HG03558 (cell line): ENCODE measurements at regions not wholly inside any gene's neighbourhood (a gene's known extent, or its start where the extent isn't known, plus 50 kb on each side); places are given as distances from the start of the nearest gene placed in this dataset.

ENCODE experiments used
- ATAC-seq: cut with Tn5 transposase; IDR thresholded peaks from one replicate; pipeline ENCODE4 v1.9.1; 2021; ENCODE audit warnings: moderate number of reproducible peaks; ENCODE audit not compliant: unreplicated experiment; ENCODE audit errors: extremely low read depth

DNA sequence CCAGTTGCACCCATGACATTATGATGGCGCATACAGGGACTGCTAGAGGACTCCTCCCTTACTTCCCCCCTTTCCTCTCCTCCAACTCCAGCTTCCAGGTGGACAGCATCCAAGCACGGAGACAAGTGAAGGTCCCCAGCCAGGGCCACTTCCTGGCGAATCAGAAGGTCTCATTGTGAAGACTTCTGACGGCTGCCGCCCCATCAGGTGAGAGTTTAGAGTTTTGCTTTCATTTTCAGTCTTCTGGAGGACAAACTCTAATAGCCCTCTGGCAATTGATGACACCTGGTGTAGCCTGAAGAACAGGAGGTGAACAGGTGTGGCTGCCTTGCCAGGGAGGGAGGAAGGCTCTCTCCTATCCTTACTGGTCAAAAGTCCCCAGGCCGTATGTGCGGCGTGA is 77.3 kb upstream of the KCNH7 start:
- ATAC-seq: no peak

DNA sequence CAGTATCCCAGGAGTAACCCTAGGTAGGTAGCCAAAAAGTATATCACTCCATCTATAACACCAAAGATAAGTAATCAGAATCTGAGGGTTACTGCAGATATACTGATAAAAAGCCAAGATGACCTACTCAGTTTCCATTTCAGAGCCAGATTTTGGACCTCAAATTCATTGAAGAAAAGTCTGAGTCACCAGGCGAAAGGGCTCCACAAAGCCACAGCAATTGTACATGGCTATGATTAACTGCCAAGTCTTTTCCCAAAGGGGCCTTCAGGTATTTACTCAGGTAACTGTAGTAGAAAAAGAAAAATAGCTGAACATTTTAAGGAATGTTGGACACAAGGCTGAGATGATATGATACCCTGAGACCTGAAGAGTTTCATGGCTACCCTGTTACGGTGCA is 75.6 kb upstream of the KCNH7 start:
- ATAC-seq: no peak

DNA sequence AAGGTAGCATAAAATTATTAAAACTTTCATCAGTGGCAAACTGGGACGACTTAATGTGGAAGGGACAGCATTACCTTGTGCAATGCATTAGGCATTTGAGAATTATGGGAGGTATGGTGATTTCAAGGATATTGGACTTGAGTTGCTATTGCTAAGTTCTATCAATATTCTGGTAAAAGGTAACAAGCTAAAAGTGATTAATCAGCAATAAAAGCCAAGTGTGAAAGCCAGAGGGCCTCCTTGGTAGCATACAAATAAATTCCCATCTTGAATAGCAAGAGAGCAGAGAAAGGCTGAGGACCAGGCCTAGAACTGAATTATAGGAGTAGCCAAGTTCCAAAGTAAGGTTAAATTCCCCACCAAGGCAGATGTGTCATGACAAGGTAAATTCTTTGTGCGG is 74.2 kb upstream of the KCNH7 start:
- no peak for ATAC-seq

DNA sequence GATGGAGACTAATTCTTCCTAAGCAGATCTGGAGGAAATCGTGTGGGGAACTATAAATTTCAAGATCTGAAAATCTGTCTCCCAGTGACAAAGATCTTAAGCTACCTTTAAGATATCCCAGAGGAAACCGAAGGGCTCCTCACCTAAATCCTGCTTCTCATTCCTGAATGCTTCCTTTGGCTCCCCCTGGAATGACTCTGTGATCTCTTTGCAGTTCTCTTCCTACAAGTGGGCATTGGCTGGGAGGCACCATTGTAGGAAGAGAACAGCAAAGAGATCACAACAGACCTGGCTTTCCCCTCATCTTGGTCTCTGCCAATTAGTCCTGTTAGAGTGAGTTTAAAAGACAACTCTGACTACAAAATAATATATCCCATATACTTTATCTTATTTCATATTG is 70.0 kb upstream of the KCNH7 start:
- no peak for ATAC-seq

DNA sequence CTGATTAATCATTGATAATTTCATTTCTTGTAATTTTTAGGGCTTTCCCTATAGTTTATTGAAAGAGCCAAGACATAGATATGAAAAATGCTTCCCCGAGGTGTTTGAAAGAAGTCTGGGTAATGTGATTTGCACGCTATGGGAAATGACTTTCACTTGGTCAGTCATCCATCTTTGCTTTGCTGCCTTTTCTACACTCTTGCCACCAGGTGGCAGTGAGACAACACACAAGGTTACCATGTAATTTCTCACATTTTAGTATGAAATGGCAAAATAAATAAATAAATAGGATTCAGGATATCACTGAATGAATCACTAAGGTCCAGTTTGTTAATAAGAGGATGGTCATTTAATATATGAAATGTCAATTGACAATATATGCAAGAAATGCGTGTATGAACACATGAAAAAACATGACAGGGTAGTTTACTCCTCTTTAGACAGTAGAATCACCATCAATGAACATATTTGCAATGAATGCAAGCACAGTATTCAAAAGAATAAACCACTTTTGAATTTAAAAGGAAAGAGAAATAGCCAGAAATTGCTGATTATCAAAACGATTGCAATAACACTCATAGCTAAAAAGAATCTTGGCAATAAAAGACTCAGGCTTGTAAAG is 52.2 kb upstream of the KCNH7 start:
- peak; percentile 71 for ATAC-seq

DNA sequence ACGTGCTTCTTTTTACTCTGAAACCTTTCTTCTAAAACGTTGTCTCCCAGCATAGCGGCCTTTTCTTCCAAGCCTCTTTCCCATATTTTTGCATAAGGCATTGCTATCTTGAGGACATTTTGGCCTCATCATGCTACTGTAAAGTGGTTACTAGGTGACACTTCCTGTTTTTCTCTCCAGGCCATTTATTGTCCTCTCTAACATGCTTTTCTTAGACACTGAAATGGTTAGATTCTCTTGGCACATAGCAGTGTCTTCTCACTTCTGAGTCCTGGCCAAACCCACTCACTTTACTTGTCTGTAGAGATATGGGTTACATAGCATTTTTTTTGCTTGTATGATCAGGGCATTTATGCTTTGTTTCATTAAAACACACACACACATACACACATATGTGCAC is 50.1 kb upstream of the KCNH7 start:
- no peak for ATAC-seq
